ENCODE measurements at regions not wholly inside any gene's neighbourhood (a gene's known extent, or its start where the extent isn't known, plus 50 kb on each side); places are given as distances from the start of the nearest gene placed in this dataset.

DNA sequence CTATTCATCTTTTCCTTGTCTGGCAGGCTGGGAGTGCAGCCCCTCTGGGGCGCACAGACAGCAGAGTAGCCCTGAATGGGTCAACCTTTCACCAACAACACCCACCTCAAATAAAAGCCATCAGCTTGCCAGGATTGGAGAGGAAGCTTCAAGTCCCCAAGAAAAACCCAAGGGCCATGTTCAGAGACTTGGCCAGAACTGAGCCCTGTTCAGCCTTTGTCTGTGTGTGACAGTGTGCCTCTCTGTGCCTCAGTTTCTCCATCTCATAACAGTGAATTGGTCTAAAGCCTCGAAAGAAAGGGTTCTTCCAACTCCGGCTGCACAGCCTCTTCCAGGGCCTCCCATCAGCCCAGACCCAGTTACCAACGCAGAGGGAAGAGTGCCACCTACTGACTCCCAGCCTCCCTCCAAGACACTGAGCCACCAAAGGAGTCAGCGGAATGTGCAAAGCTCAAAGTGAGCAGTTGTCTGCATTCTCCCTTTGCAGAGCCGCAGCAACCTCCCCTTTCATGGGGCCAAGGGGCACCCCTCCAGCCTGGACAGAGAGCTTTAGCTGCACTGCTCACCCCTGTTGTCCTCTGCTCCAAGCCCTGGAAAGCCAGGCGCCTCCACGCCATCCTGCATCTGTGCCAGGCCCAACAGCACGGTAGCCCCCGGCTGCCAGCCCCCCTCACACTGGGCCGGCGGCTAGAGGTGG lies 82.7 kb upstream of the TOP1 start:
- peak; percentile 36 for DNase-seq (ENCODE audit: low spot score)
- TF ChIP-seq CTCF (IDR thresholded peaks at IDR 0.05; ENCODE audit: extremely low read depth, insufficient read depth, missing control alignments): peak; percentile 57
- in situ Hi-C loops (cut with MboI; ENCODE audit: low pct_unique_long_range_greater_than_20kb, low sequenced_read_pairs, unreplicated experiment): loop anchor here (25.0 kb wide), 1 partner anchor 209 kb away; no protein-coding TSS in a partner anchor

DNA sequence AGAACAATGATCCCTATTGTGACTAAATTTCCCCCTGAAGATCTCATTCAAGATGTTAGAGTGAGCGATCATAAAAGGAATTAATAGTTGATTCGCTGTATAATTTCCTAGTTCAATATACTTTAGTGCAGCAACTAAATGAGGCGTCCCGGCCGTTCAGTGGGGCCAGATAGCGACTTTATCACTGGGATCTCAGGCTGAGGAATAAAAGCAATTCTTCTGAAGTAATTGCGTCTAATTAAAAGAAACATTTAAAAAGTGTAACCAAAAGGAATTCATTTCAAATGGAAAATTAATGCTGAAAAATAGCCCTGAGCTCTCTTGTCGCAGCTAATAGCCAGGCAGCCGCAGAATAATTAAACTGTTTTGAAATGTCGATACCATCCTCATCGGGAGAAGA lies 82.2 kb upstream of the TOP1 start:
- no peak for TF ChIP-seq CTCF (IDR thresholded peaks at IDR 0.05; ENCODE audit: extremely low read depth, insufficient read depth, missing control alignments)
- no peak for DNase-seq (ENCODE audit: low spot score)
- in situ Hi-C loops (cut with MboI; ENCODE audit: low pct_unique_long_range_greater_than_20kb, low sequenced_read_pairs, unreplicated experiment): loop anchor here (25.0 kb wide), 1 partner anchor 209 kb away; no protein-coding TSS in a partner anchor

DNA sequence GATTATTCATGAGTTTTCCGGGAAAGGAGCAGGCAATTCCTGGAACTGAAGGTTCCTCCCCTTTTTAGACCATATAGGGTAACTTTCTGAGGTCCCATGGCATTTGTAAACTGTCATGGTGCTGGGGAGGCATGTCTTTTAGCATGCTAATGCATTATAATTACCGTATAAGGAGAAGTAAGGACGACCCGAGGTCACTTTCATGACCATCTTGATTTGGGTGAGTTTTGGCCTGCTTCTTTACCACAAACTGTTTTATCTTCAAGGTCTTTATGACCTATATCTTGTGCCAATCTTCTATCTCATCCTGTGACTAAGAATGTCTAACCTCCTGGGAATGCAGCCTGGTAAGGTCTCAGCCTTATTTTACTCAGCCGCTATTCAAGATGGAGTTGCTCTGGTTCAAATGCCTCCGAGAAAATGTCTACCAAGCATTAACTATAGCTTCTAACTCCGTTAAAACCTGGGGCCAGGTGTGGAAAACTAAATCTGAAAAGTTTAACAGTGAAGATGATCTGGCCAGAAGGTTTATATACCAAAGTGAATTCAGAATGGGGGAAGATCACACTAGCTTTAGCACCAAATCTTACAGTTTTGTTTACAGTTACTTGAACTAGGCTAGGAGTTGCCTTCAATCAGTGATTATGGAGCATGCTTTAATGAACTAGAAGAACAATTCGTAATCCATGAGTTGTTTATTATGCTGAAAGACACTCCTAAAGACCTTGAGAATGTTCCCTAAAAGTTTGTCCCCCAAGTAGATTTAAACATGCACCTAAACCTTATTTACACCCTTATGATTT lies 80.0 kb upstream of the TOP1 start:
- DNase-seq (ENCODE audit: low spot score): no peak
- in situ Hi-C loops (cut with MboI; ENCODE audit: low pct_unique_long_range_greater_than_20kb, low sequenced_read_pairs, unreplicated experiment): loop anchor here (25.0 kb wide), 1 partner anchor 211 kb away; no protein-coding TSS in a partner anchor
- TF ChIP-seq CTCF (IDR thresholded peaks at IDR 0.05; ENCODE audit: extremely low read depth, insufficient read depth, missing control alignments): no peak

DNA sequence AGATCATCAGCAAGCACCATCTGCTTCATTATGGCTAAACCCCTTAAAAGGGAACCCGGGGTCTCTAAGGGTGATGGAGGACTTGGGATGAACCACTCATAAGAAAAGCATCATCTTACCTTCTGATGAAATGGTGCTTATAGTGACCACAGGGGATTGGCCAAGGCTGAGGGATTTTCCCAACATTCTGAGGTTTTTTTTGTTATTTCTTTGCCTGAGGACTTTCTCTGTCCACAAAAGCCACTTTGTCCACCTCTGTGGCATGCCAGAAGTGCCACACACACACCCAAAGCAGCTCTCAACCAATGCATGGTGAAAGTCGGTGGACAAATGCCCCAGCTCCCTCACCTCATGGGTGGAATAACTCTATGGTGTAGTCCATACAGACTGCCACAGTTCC lies 79.3 kb upstream of the TOP1 start:
- no peak for DNase-seq (ENCODE audit: low spot score)
- TF ChIP-seq CTCF (IDR thresholded peaks at IDR 0.05; ENCODE audit: extremely low read depth, insufficient read depth, missing control alignments): no peak
- in situ Hi-C loops (cut with MboI; ENCODE audit: low pct_unique_long_range_greater_than_20kb, low sequenced_read_pairs, unreplicated experiment): loop anchor here (25.0 kb wide), 1 partner anchor 212 kb away; no protein-coding TSS in a partner anchor

DNA sequence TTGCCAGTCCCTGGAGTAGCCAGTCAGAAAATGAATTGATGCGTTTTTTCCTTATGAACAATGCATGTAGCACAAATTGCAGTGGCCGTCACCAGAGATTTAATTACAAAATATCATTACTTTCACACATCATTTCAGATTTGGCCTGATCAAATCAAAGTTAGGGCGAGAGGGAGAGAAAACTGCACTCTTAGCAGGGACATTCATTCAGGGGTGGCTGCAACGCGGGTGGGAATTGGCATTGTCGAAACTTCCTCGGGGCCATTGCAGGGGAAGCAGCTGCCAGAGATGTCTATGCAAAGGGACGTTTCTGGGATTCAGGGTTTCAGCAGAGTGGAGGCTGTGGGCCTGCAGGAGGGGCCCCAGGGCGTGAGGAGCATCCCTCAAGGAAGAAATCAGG lies 76.5 kb upstream of the TOP1 start:
- no peak for TF ChIP-seq CTCF (IDR thresholded peaks at IDR 0.05; ENCODE audit: extremely low read depth, insufficient read depth, missing control alignments)
- in situ Hi-C loops (cut with MboI; ENCODE audit: low pct_unique_long_range_greater_than_20kb, low sequenced_read_pairs, unreplicated experiment): no loop called here
- no peak for DNase-seq (ENCODE audit: low spot score)

DNA sequence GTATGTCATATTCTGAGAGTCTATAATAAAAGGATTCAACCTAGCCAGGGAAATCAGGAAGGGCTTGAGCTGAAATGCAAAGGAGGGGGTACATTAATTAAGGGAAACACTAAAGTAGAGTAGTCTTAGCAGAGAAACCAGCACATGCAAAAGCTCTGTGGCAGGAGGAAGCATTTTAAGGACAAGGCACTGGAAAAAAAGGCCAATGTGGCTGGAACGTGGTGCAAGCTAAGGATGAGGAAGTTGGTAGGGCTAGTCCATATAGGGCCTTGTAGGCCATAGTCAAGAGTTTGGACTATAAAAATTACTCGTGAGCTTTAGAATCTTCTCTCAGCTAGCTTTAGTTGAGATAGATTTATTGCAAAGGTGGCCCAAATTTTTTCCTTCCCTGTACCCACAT lies 75.2 kb upstream of the TOP1 start:
- TF ChIP-seq CTCF (IDR thresholded peaks at IDR 0.05; ENCODE audit: extremely low read depth, insufficient read depth, missing control alignments): no peak
- no peak for DNase-seq (ENCODE audit: low spot score)
- in situ Hi-C loops (cut with MboI; ENCODE audit: low pct_unique_long_range_greater_than_20kb, low sequenced_read_pairs, unreplicated experiment): no loop called here
